ENCODE measurements at regions not wholly inside any gene's neighbourhood (a gene's known extent, or its start where the extent isn't known, plus 50 kb on each side); places are given as distances from the start of the nearest gene placed in this dataset.

DNA sequence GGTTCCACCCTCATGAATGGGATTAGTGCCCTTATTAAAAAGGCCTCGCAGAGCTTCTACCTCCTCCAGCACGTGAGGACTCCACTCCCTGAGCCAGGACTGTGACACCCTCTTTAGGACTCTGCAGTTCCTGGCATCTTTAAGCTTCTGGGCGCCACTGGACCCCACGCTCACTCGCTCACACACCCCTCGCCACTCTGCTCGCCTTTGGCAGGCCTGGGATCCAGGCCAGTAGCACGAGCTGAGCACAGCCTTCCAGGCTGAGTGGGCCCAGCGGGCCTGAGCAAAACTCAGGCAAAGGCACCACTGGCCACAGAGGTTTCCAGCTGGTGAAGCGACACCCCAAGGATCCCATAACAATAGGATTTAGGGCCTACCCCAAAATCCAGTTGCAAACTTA, 107.9 kb upstream of the GPC1 start:
- TF ChIP-seq POLR2AphosphoS5 (IDR thresholded peaks at IDR 0.05), result no peak
- TF ChIP-seq POLR2A (IDR thresholded peaks at IDR 0.05), result no peak
- no peak for TF ChIP-seq CTCF (IDR thresholded peaks at IDR 0.05)
